GM12872 (cell line): ENCODE measurements at regions not wholly inside any gene's neighbourhood (a gene's known extent, or its start where the extent isn't known, plus 50 kb on each side); places are given as distances from the start of the nearest gene placed in this dataset.

Experiments used
- CTCF ChIP-seq: IDR thresholded peaks from 3 replicates; pipeline ENCODE4 v1.5.1; 2011; ENCODE audit warnings: low read depth, mild to moderate bottlenecking, low read length, moderate library complexity; ENCODE audit not compliant: insufficient read depth

- TF ChIP-seq CTCF, result no peak
Observed at GRCh38 chr9:26247861-26248260, 569.6 kb upstream of the TUSC1 start.

- no peak for TF ChIP-seq CTCF
Observed at GRCh38 chr9:26244661-26245451, 566.6 kb upstream of the TUSC1 start.

GRCh38 chr9:26243726-26244125 is 565.5 kb upstream of the TUSC1 start:
- no peak for TF ChIP-seq CTCF

- TF ChIP-seq CTCF, result no peak
Observed at GRCh38 chr9:26243029-26243697, 564.9 kb upstream of the TUSC1 start.

- no peak for TF ChIP-seq CTCF
Observed at GRCh38 chr9:26240020-26240419, 561.8 kb upstream of the TUSC1 start.

- TF ChIP-seq CTCF, result no peak
Observed at GRCh38 chr9:26237256-26237655, 559.0 kb upstream of the TUSC1 start.

- no peak for TF ChIP-seq CTCF
Observed at GRCh38 chr9:26234865-26235264, 556.6 kb upstream of the TUSC1 start.
